GM10248 (cell line): ENCODE measurements at regions not wholly inside any gene's neighbourhood (a gene's known extent, or its start where the extent isn't known, plus 50 kb on each side); places are given as distances from the start of the nearest gene placed in this dataset.

Source experiments
- CTCF ChIA-PET: fragments of 300-600 bp; sonication (Branson Sonifier 250); formaldehyde crosslinking; extraction: SDS; loops from one replicate; lab custom pipeline; 2021; ENCODE audit warnings: antibody characterized with exemption; lab: Yijun Ruan, JAX
- POLR2A ChIA-PET: fragments of 350-650 bp; sonication (Branson Sonifier 250); formaldehyde crosslinking; extraction: SDS; loops from one replicate; lab custom pipeline; 2020; ENCODE audit warnings: antibody characterized with exemption; lab: Yijun Ruan, JAX
- DNase-seq: peaks from one replicate; pipeline ENCODE4 v3.0.0; 2012; ENCODE audit errors: extremely low spot score
- TF ChIP-seq, protein P1 (sequence below): IDR thresholded peaks from 2 replicates; pipeline ENCODE4 v1.5.1; 2012; ENCODE audit warnings: mild to moderate bottlenecking, low read depth; ENCODE audit errors: extremely low read depth, missing control alignments, control extremely low read depth

DNA sequence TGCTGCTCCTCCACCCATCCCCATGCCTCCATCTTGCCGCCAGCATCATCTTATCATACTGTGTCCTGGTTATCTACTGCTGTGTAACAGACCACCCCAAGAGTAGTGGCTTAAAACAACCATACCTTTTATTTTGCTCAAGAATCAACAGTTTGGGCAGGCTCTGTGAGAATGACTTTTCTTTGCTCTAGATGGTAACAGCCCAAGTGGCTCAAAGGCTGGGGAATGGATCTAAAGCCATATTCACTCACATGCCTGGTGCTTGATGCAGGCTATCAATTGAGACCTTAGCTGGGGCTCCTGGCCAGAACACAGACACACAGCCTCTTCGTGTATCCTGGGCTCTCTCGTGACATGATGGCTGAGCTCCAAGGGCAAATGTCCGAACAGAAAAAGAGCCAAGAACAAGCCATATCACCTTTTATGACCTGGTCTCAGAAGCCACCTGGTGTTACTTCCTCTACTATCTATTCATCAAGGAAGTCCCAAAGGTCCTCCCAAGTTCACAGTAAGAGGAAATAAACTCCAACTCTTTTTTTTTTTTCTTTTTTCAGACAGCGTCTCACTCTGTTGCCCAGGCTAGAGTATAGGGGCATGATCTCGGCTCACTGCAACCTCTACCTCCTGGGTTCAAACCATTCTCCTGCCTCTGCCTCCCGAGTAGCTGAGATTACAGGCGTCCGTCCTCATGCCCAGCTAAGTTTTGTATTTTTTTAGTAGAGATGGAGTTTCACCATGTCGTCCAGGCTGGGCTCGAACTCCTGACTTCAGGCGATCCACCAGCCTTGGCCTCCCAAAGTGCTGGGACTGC lies 159.3 kb upstream of the JARID2 start:
- ChIA-PET CTCF (interaction anchor here (1.1 kb wide), 1 partner anchor 9 kb away, joined by 4 read pairs; no protein-coding TSS in a partner anchor), POLR2A (no interaction called here)
- TF ChIP-seq, protein P1, sequence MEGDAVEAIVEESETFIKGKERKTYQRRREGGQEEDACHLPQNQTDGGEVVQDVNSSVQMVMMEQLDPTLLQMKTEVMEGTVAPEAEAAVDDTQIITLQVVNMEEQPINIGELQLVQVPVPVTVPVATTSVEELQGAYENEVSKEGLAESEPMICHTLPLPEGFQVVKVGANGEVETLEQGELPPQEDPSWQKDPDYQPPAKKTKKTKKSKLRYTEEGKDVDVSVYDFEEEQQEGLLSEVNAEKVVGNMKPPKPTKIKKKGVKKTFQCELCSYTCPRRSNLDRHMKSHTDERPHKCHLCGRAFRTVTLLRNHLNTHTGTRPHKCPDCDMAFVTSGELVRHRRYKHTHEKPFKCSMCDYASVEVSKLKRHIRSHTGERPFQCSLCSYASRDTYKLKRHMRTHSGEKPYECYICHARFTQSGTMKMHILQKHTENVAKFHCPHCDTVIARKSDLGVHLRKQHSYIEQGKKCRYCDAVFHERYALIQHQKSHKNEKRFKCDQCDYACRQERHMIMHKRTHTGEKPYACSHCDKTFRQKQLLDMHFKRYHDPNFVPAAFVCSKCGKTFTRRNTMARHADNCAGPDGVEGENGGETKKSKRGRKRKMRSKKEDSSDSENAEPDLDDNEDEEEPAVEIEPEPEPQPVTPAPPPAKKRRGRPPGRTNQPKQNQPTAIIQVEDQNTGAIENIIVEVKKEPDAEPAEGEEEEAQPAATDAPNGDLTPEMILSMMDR = no peak

DNA sequence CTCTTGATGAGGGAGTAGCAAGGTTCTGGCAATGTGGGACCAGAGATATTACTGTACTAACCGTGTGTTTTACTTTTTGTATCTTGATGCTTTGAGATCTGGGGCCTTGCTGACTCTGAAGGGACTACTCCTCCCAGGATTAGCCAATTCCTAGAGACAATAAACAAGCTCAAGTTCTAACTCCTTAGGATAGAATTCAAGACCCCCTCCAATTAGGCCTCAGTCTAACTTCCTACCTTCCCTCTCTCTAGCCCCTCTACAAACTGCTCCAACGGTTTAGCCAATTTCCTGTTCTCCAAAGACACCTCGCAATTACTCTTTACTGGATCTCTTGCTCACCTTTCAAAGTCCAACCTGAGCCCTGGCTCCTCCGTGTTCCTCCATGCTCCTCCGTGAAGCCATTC lies 158.7 kb upstream of the JARID2 start:
- TF ChIP-seq, protein P1 = no peak
- no peak for DNase-seq
- CTCF ChIA-PET = no interaction called here
- POLR2A ChIA-PET = no interaction called here

More for the DNA sequence above, 159.3 kb upstream of the JARID2 start:
- DNase-seq = no peak

DNA sequence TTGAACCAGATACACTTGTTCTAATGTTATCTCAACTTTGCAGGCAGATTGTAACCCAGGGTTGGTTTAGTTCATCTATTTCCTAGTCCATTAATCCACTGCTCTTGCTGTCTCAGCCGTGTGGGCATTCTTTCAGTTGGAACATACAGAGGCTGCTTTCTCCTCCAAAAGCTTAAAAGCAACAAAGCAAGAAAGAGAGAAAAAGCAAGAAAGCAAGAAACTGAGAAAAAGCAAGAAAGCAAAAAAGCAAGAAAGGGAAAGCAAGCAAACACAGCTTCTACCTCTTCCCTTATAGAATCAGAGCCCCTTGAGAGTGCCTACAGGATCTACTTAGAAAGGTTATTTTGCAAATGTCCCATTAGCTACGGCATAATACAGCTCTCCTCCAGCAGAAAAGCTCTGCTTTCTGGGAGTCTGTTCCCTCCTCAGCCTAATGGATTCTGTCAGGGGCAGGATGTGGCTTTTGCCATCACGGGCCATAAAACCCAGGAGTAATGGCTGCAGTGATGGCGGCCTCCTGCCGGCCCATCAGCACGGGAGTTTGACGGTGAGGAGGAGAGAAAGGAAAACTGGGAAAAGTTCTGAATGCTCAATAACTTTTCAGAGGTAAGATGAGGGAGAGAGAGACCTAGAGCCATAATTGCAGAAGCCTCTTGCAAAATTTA lies 156.8 kb upstream of the JARID2 start:
- CTCF ChIA-PET = no interaction called here
- no peak for DNase-seq
- TF ChIP-seq, protein P1 = no peak
- POLR2A ChIA-PET = no interaction called here

DNA sequence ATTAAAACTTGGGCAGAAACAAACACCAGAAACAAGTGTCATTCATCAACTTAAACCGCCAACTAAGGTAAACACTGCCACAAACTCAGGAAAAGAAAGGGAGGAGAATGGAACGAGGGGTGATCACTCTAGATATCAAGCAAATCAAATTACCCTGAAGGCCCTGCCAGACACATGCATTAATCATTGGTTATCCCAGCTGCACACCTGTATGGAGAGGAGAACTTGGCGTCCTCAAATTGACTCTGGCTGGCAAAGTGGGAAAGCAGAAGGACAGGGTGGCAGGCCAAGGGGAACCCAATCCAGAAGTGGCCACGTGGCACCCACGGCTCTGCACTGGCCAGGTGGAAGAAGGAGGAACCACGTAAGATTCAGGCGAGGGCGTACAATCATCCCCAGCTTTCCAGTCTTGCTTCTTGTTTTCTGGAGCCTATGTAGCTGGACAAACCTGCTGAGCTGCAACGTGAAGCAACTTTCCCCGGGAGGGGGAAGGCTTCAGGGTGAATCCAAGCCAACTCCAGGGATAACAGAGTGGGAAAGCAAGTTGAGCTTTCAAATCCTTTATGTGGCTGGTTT lies 156.2 kb upstream of the JARID2 start:
- no peak for DNase-seq
- TF ChIP-seq, protein P1 = no peak
- CTCF ChIA-PET = no interaction called here
- POLR2A ChIA-PET = no interaction called here

DNA sequence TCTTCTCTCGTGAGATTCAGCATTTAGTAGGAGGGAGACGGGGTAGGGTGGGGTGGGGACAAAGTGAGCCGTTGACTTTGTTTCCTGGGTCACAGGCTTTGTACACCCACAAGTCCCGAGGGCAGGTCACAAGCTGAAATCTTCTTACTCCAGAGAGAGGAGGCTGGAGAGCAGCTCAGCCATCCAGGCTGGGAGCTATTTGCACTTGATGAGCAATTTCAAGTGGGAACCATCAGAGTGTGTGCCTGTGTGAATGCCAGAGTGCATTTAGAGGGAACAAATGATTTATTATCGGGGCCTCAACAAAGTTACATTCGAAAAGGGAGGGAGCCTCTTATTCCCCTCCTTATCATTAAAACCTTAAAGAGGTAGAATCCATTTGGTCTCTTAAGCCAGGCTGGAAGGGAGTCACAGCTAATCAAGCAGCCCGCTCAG lies 155.7 kb upstream of the JARID2 start:
- ChIA-PET CTCF (no interaction called here), POLR2A (no interaction called here)
- no peak for DNase-seq

More for the DNA sequence above, 155.7 kb upstream of the JARID2 start:
- TF ChIP-seq, protein P1 = no peak
